LNCaP clone FGC (cell line): ENCODE measurements at regions not wholly inside any gene's neighbourhood (a gene's known extent, or its start where the extent isn't known, plus 50 kb on each side); places are given as distances from the start of the nearest gene placed in this dataset.

Experiments used
- DNase-seq: peaks from one replicate; pipeline ENCODE4 v3.0.0-alpha.2; 2011; ENCODE audit warnings: low read depth
- H3K4me3 ChIP-seq: 2 replicates; pipeline ENCODE4 v1.5.1; 2011; ENCODE audit warnings: mild to moderate bottlenecking, low read depth, low read length, control low read depth
- CTCF ChIP-seq: IDR thresholded peaks from 2 replicates; pipeline ENCODE4 v1.5.1; 2012; ENCODE audit warnings: mild to moderate bottlenecking; ENCODE audit not compliant: control insufficient read depth, insufficient read depth; ENCODE audit errors: extremely low read depth

GRCh38 chr6:15073883-15074465 is 171.9 kb upstream of the JARID2 start:
- no peak for DNase-seq
- no peak for TF ChIP-seq CTCF
- no peak overlapping the region for H3K4me3 ChIP-seq

- no peak for TF ChIP-seq CTCF
- no peak overlapping the region for H3K4me3 ChIP-seq
- DNase-seq: no peak
Measured at GRCh38 chr6:15074806-15075205, 171.1 kb upstream of the JARID2 start.

- DNase-seq: no peak
- no peak overlapping the region for H3K4me3 ChIP-seq
- no peak for TF ChIP-seq CTCF
Measured at GRCh38 chr6:15076565-15076964, 169.3 kb upstream of the JARID2 start.

- TF ChIP-seq CTCF: no peak
- H3K4me3 ChIP-seq: no peak overlapping the region
- no peak for DNase-seq
Measured at GRCh38 chr6:15077006-15077405, 168.9 kb upstream of the JARID2 start.

- H3K4me3 ChIP-seq: no peak overlapping the region
- TF ChIP-seq CTCF: no peak
- DNase-seq: no peak
Measured at GRCh38 chr6:15077961-15078360, 167.9 kb upstream of the JARID2 start.

- H3K4me3 ChIP-seq: no peak overlapping the region
- DNase-seq: no peak
- no peak for TF ChIP-seq CTCF
Measured at GRCh38 chr6:15079288-15079817, 166.5 kb upstream of the JARID2 start.

- no peak for DNase-seq
- TF ChIP-seq CTCF: no peak
Measured at GRCh38 chr6:15080895-15081294, 165.0 kb upstream of the JARID2 start.

More at GRCh38 chr6:15080895-15081294, 165.0 kb upstream of the JARID2 start:
- no peak overlapping the region for H3K4me3 ChIP-seq
